Upper lobe of left lung (tissue), 4 donors: ENCODE measurements at regions not wholly inside any gene's neighbourhood (a gene's known extent, or its start where the extent isn't known, plus 50 kb on each side); places are given as distances from the start of the nearest gene placed in this dataset.

Experiments used
- EP300 ChIP-seq, 4 donors: sonication (generic); formaldehyde crosslinking; IDR thresholded peaks; one replicate each; pipeline ENCODE4 v1.5.1; 2017; ENCODE audit warnings: antibody characterized with exemption in 4 of 4, control low read depth in 2 of 4
- POLR2A ChIP-seq, 4 donors: fragments of 450-650 bp; IDR thresholded peaks; one replicate each; pipeline ENCODE4 v1.5.1; 2016 to 2017; ENCODE audit warnings: antibody characterized with exemption in 4 of 4, mild to moderate bottlenecking in 2 of 4
- POLR2AphosphoS5 ChIP-seq, 2 donors: sonication (generic); formaldehyde crosslinking; IDR thresholded peaks; one replicate each; pipeline ENCODE4 v1.5.1; 2017; ENCODE audit warnings: antibody characterized with exemption in 2 of 2
- TF ChIP-seq, protein P1 (sequence below), 6 experiments: fragments of 450-650 bp in 4 of 6; fragments of 200-600 bp in 2 of 6; sonication (generic) in 2 of 6; IDR thresholded peaks; one replicate each; pipeline ENCODE4 v1.5.1; 2016 to 2019; ENCODE audit warnings: antibody characterized with exemption in 6 of 6

DNA sequence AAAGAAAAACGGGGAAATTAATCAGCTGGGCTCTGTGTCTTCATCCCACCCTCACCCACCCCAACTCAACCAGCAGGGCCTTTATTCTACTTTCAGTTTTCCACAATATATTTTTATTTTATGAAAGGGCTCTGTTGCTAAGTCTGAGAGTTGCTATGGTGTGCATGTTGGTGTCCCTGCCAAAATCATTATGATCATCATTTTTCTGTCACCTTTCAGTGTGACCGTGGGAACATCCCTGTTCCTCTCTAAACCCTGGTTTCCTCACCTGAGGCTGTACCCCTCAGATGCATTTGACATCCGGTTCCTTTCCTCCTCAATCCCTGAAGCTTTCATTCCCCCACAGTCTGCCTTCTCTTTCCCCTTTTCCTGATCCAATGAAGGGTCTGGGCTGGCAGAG lies 180.5 kb downstream of the ZFP36L2 start:
- TF ChIP-seq POLR2AphosphoS5 (IDR thresholded peaks at IDR 0.05): no peak
- TF ChIP-seq, protein P1, sequence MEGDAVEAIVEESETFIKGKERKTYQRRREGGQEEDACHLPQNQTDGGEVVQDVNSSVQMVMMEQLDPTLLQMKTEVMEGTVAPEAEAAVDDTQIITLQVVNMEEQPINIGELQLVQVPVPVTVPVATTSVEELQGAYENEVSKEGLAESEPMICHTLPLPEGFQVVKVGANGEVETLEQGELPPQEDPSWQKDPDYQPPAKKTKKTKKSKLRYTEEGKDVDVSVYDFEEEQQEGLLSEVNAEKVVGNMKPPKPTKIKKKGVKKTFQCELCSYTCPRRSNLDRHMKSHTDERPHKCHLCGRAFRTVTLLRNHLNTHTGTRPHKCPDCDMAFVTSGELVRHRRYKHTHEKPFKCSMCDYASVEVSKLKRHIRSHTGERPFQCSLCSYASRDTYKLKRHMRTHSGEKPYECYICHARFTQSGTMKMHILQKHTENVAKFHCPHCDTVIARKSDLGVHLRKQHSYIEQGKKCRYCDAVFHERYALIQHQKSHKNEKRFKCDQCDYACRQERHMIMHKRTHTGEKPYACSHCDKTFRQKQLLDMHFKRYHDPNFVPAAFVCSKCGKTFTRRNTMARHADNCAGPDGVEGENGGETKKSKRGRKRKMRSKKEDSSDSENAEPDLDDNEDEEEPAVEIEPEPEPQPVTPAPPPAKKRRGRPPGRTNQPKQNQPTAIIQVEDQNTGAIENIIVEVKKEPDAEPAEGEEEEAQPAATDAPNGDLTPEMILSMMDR (IDR thresholded peaks at IDR 0.05): no peak
- TF ChIP-seq POLR2A (IDR thresholded peaks at IDR 0.05): no peak
- no peak for TF ChIP-seq EP300 (IDR thresholded peaks at IDR 0.05)
